GM19025 (cell line): ENCODE measurements at regions not wholly inside any gene's neighbourhood (a gene's known extent, or its start where the extent isn't known, plus 50 kb on each side); places are given as distances from the start of the nearest gene placed in this dataset.
"Not testable (repeated sequence)": the region's sequence is repeated elsewhere in the genome, so short reads cannot be mapped to it uniquely, and the experiment has no call there.

Experiments used
- ATAC-seq: cut with Tn5 transposase; IDR thresholded peaks from one replicate; pipeline ENCODE4 v1.9.1; 2021; ENCODE audit warnings: mild to moderate bottlenecking, low read depth, moderate library complexity; ENCODE audit not compliant: unreplicated experiment

DNA sequence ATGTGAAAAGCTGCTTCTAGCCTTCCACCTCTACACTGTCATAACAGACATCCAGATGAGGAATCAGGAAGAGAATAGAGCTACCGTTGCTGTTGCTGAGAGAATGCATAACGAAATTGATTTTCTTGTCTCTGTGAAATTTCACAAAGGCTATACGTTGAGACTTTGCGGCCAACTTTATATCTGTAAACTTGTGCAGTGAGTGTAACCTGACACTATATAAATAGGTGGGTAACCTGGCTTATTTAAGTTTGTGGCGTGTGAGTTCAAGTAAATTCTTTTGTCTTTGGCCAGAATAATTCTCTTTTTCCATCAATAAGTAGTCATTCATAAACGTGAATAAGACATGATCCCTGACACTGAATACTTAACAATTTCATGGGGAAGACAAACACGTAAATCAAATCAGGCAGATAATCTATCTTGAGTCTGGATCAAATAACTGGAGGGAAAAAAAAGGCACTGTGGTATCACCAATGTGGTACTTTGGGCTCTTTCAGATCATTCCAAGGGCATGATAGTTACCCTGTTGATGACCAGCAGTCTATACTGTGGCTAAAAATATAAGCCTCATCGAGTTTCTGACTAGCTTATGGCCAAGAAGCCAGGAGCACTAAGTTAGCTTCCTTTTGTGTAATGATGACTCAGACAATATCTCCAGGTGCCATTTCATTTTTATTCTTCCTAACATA is 98.2 kb upstream of the RASA1 start:
- no peak for ATAC-seq

DNA sequence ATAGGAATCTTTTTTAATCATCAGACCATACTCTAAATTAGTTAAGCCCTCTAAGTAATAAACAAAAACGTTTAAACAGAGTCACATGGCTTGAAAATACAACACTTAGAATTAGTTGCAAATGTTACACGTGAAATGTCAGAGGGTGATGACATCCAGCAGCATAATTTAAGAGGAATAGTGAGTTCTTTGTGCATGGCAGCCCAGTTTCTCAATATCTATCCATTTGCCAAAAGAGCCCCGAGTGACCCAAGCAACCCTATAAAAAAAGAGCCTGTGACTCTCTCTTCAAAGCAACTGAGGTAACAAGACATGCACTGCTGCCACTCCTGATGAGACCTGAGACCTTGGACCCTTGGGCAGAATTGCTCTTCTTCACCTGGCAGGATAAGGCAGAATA is 96.9 kb upstream of the RASA1 start:
- ATAC-seq = no peak

DNA sequence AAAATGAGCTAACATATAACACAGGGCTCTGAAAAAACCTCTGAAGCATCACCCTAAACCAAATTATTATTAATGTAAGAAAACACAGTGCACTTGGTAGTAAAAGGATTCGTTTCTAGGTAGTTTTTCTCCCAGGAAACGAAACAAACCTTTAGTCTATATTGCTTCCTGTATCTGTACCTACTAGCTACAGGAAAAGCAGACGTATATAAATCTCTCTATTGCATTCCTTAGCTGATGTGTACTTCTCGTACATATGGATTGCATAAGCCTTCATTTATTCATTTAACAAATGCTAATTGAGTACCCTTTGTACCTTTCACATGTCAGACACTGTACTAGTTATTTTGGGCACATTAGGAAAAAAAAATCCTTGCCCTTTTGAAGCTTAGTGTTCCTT is 85.0 kb upstream of the RASA1 start:
- no peak for ATAC-seq

DNA sequence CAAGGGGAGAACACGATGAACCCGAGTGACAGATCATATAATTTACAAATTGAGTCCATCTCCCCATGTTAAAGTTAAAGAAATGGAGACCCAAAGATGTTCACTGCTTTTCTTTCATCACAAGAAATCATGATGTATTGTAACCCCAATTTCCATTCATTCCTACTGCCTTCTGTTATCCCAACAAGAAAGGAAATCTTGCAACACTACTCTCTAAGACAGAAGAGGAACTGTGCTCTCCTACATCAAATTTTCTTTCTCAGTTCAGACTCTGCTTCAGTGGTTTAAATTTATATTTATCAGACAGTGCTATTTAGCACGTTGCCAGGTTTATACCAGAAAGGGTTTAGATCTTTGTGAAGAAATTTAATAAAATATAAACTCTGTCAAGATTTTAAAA is 83.8 kb upstream of the RASA1 start:
- ATAC-seq = no peak

DNA sequence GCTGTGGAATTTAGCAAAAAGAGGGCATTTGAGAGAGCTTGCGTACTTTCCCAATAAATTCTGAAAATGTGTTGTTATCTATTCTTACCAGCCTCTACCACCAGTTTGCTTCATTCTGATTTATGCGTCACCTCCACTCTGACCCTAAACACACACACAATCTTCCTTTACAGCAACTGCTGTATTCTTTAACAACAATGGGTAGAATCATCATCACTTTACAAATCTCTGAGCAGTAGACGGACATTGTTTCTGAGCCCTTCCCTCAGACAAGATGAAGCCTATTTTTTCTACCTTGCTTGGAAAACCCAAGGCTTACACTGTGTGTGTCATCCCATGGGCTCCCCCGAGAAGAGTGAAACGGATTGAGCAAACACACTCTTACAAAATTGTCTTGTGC is 83.1 kb upstream of the RASA1 start:
- ATAC-seq = no peak

DNA sequence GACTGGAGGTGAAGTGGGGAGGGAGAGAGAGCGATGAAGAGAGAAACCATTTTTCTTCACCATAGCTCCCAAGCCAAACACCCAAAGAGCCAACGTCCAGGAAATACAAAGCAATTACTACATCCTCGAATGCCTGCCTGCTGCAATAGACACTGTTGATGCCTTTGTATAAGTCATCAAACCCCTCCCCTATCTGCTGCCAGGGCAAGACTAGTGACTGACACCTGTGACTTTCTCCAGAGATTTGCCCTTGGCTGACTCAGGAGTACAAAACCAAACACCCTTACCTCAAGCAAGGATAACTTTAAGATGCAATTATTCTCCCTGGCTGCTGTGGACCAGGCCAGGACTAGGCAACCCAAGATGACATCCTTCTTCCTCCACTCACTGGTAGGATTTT is 81.8 kb upstream of the RASA1 start:
- no peak for ATAC-seq

DNA sequence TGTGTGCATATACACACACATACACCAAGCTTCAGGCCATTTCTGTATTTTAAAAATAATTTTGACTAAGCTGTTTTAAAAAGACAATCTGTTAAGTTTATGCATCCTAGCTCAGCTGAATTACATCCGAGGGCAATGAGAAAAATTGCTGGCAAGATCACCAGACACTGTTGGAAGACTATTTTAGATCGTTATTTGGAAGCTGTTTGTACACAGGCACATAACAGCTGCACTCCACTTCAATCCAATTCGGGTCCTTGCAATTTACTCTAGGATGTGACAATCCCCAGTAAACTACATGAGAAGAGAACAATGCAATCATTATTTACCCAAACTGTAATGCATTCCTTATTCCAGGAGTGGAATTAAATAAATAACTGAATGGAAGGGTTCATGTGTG is 79.3 kb upstream of the RASA1 start:
- ATAC-seq = no peak

DNA sequence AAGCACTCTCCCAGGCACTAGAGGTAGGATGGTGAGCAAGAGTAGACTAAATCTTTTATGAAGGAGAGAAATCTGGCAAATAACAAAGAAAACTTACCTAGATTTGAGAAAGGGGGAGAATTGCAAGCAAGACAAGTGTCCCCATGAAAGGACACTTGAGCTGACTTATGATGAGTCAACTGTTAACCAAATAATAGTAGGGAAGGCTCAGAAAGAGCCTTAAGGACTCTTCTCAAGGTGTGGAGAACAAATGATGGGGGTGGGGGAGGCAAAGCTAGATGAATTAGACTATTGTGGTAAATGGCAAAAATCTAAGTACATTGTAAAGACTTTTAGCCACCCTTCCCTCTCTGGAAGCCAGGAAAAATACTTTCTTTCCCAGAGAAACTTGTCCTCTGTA is 77.6 kb upstream of the RASA1 start:
- no peak for ATAC-seq

DNA sequence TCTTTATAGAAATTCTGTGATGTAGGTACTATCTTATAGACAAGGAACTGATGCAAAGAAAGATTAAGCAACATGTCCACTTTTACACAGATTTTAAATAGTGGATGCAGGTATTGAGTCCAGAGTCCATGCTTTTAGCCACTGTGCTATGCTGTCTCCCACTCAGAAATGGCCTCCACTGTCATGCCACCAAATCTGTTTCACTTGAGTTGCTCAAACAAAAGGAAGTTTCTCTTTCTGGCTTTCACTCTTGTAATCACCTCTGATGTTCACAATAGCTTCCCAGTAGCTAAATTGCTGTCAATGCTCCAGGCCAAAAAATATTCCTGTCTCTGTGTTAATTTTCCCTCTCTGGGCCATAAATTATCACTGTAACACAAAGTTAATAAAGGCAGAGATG is 77.0 kb upstream of the RASA1 start:
- ATAC-seq = no peak

DNA sequence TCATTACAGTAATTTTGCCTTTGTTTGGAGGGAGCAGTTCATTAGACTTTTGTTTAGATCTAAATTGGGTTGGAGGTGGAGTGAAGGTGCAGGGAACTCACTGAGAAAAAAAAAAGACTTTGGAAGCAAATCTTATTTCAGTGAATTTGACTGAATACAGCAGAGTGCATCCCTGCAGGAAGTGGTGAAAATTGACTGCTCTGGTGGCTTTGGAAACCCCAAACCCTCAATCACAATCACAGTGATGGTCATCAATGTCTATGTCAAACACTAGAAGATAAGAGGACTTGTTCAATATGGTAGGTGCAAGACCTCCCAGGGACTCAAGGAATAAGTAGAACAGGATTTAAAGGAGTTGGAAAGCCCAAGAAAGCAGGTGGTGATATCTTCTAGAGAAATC is 76.0 kb upstream of the RASA1 start:
- no peak for ATAC-seq

DNA sequence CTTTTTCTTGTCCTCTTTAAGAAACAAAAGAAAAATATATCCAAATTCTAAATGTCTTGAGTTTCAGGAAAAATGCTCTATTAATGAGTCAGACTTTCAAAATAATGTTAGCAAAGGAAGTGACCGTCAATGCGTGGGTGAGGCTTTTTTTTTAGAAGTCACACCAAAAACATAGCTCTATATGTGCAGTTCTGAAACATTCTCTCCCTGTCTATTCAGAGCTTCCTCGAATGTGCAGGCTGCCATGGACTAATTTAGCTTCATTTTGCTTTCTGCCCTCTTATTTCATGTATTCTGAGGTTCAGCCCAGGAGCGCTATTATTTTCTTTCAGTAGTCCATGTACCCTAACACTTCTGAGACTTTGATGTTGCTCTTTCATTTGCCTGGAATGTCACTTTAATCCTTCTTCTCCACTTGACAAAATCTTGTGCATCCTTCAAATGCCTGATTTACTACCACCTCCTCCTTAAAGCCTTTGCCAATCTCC is 72.5 kb upstream of the RASA1 start:
- no peak for ATAC-seq

DNA sequence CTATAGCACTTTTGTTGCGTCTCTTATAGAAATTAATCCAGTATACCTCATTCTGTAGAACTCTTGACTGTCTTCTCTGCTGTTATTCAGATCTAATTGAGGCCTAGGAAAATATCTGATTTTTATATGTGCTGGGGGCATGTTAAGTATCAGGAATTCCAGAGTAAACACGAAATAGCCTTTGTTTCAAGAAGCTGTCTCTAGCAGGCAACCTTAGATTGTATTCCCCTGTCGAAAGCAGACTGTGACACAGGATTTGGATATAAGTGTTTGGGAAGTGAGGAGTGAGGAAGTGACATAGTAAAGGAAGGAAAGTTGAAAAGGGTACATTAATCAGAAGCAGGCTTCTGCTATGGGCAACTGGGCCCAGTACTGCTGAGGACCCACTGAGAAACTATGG is 72.1 kb upstream of the RASA1 start:
- no peak for ATAC-seq

DNA sequence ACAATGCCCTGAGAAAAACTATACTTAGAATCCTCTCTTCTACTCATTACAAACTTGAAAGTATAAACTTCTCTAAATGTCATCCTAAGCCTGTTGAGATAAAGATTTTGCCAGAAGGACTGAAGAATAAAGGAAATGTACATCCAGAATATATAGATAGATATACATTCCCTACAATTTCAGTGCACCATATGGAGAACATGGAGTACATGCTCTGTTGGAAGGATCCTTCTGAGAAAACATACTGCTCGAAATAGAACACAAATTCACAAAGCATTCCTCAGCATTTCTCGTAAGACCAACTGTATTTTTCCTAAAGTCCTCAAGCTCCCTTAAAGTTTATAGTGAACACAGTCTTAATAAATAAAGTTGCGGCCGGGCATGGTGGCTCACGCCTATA is 69.7 kb upstream of the RASA1 start:
- ATAC-seq = no peak

DNA sequence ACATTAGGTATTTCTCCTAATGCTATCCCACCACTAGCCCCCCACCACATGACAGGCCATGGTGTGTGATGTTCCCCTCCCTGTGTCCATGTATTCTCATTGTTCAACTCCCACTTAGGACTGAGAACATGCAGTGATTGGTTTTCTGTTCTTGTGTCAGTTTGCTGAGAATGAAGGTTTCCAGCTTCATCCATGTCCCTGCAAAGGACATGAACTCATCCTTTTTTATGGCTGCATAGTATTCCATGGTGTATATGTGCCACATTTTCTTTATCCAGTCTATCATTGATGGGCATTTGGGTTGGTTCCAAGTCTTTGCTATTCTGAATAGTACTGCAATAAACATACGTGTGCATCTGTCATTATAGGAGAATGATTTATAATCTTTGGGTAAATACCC is 68.4 kb upstream of the RASA1 start:
- ATAC-seq = not testable (repeated sequence)

DNA sequence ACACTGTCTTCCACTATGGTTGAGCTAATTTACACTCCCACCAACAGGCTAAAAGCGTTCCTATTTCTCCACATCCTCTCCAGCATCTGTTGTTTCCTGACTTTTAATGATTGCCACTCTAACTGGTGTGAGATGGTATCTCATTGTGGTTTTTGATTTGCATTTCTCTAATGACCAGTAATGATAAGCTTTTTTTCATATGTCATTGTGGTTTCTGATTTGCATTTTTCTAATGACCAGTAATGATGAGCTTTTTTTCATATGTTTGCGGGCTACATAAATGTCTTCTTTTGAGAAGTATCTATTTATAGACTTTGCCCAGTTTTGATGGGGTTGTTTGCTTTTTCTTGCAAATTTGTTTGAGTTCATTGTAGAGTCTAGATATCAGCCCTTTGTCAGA is 68.0 kb upstream of the RASA1 start:
- not testable (repeated sequence) for ATAC-seq

DNA sequence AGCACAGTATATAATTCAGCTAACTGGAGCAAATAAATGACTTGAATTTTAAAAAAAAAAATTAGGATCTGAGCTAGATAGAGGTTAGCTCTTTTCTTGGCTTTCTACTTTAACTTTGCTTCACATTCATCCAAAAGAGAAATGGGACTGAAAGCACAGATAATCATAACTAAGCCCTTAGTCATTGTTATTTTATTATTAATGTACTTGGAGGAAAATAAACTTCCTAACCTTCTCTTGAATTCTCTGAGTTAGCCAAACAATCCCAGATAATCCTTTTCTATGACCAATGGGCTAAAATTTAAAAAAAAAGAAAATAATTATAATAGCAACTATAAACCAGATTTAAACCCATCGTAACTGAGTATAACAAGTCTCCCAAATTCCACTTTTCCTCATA is 57.6 kb upstream of the RASA1 start:
- ATAC-seq = no peak

DNA sequence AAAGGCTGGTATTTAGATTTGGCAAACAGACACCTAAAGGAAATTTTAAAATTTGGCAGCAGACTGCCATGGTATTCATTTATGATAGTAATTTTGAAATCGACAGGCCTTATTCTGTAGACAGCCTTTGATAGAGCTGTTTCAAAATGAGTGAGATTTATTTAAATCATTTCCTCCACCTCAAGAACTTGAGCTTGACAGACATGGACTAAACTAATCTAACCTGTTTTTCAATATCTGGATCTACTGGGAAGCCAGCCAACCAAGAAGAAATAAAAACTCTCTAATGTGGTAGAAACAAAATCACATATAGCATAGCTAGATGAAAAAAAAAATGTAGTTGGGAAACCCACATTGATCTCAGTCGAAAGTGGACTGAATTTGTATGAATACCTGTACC is 56.9 kb upstream of the RASA1 start:
- ATAC-seq = no peak

DNA sequence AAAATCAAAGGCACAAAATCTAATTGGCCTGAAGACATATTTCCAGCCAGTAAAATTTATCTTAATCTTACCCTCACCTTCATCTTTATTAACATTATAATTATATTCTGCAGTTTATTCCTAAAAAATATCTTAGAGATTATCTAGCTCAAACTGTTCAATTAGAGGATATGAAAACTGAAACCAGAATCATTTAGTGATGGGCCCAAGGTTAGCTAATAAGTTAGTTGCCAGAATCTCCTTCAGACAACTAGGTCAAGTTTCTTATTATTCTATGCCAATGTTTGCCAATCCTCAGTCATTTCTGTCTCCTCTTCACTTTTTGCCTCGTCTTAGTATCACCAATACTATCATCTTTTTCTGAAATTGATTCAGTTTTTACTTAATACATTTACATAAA is 56.0 kb upstream of the RASA1 start:
- ATAC-seq = no peak

DNA sequence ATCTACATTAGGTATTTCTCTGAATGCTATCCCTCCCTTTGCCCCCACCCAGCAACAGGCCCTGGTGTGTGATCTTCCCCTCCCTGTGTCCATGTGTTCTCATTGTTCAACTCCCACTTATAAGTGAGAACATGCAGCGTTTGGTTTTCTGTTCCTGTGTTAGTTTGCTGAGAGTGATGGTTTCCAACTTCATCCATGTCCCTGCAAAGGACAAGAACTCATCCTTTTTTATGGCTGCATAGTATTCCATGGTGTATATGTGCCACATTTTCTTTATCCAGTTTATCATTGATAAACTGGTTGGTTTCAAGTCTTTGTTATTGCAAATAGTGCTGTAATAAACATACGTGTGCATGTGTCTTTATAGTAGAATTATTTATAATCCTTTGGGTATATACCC is 55.5 kb upstream of the RASA1 start:
- not testable (repeated sequence) for ATAC-seq

DNA sequence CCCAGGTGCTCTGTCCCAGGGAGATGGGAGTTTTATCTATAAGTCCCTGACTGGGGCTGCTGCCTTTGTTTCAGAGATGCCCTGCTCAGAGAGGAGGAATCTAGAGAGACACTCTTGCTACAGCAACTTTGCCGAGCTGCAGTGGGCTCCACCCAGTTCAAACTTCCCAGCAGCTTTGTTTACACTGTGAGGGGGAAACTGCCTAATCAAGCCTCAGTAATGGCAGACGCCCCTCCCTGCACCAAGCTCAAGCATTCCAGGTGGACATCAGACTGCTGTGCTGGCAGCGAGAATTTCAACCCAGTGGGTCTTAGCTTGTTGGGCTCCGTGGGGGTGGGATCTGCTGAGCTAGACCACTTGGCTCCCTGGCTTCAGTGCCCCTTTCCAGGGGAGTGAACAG is 50.2 kb upstream of the RASA1 start:
- ATAC-seq = not testable (repeated sequence)
